Limb (tissue), 2 donors: ENCODE measurements at regions not wholly inside any gene's neighbourhood (a gene's known extent, or its start where the extent isn't known, plus 50 kb on each side); places are given as distances from the start of the nearest gene placed in this dataset.

Experiments used
- DNase-seq, 2 donors: peaks; one replicate each; pipeline ENCODE4 v3.0.0-alpha.2; 2016; ENCODE audit errors: extremely low spot score in 2 of 2

GRCh38 chr4:43943998-43944397, 504.6 kb downstream of the KCTD8 start:
- no peak for DNase-seq

DNA sequence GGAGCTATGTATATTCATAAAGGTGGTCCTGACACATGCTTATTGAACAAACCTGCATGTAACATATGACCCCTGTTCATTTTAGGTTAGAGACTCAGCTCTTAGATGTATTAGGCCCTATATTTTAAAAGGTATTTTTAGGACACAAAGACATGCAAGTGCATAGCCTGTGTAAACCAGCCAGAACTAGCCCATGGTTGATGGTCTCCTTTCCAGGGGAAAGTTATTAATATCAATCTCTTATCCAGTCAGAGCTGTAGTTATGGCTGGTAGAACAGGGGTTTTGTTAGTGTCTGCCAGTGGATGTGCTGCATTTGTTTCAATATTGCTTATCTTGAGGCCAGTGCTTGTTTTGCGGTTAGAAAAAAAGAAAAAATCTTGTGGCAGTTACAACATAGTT, 488.6 kb downstream of the KCTD8 start:
- no peak for DNase-seq

GRCh38 chr4:43968011-43968410, 480.6 kb downstream of the KCTD8 start:
- no peak for DNase-seq

DNA sequence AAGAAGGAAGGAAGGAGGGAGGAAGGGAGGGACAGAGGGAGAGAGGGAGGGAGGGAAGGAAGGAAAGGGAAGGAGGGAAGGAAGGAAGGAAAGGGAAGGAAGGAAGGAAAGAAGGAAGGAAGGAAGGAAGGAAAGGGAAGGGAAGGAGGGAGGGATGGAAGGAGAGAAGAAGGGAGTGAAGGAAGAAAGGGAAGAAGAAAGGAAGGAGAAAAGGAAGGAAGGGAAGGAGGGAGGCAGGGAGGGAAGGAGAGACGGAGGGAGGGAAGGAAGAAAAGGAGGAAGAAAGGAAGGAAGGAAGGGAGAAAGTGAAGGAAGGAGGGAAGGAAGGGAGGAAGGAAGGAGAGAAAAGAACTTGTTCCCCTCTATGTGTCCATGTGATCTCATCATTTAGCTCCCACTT, 465.0 kb downstream of the KCTD8 start:
- no peak for DNase-seq

DNA sequence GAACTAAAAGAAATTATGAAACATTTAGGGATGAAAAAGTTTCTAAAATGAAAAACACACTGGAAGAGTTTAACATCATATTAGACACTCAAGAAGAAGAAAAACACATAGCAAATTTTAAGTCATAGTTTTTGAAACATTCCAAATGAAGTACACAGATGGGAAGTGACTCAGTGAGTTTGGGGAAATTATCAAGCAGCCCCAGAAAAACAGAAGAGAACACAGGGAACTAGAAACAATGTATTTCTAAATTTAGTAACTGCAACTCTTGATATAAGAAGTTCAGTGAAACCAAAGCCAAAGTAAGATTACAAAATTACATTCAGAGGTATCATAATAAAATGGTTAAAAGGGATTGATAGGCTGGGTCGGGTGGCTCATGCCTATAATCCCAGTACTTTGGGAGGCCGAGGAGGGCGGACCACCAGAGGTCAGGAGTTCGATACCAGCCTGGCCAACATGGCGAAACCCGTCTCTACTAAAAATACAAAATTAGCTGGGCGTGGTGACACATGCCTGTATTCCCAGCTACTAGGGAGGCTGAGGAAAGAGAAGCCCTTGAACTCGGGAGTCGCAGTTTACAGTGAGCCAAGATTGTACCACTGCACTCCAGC, 461.2 kb downstream of the KCTD8 start:
- DNase-seq, result no peak

- no peak for DNase-seq
Measured at GRCh38 chr4:43990551-43990950, 458.1 kb downstream of the KCTD8 start.

DNA sequence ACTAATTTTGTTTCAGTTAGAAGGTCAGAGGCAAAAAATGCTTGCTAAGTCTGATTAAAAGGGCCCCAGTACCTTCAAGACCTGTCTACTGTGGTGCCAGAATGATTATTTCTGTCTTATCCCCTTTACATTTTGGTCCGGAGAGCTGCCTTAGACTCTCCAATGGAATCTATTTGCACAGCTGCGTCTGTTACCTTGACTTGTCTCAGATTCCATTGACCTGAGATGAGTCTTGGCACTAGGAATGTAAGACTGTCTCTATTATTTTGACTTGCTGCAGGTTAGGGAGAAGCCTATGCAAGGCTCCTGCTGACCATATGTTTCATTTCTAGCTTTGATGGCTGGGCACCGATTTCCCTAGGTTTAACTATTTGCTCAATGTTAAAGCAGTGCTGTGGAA, 457.6 kb downstream of the KCTD8 start:
- no peak for DNase-seq

GRCh38 chr4:43992552-43992951, 456.1 kb downstream of the KCTD8 start:
- DNase-seq, result no peak

GRCh38 chr4:43993196-43993902, 455.3 kb downstream of the KCTD8 start:
- no peak for DNase-seq

DNA sequence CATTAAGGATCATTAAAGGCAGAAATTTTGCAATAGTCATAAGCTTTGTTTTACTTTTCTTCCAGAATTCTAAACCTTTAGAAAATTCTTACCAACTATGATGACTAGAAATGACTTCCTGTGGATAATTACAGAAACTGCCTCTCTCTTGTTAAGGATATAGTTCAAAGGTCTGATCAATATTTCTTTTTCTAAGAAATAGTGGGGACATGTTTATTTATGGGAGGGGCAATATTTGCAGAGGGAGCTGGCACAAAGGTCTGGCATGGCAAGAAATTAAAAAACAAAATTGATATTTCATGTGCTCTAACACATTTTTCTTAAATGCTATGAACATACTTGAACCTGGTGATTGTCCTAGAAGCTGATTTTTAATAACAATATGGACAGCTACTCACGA, 448.9 kb downstream of the KCTD8 start:
- DNase-seq, result no peak

DNA sequence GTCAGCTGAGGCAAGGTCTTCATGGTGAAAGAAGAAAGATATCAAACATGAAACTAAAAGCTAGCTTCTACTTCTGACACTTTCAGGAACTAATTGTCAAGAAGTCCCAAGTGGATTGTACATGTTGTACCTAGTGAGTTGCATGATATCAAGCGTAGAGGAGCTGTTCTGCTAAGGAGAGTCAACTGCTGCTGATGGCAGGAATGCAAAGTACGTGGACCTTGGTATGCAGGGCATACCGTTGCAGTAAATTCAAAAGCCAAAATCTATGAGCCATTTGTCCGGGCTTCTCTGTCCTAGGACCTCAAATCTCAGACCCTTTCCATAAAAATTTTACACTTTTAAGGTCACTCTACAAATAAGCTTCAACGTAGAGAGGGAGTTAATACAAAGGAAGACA, 446.2 kb downstream of the KCTD8 start:
- DNase-seq, result no peak

- DNase-seq, result no peak
Measured at GRCh38 chr4:44016570-44017421, 431.8 kb downstream of the KCTD8 start.

DNA sequence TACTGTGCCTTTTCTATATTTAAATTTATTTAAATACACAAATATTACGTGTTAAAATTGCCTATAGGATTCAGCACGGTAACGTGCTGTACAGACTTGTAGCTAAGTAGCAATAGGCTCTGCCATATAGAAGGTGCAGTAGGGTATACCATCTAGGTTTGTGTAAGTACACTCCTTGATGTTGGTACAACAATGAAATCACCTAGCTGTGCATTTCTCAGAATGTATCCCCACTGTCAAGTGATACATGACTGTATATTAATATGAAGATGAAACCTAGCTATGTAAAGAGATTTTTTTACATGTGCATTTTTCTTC, 431.2 kb downstream of the KCTD8 start:
- no peak for DNase-seq

DNA sequence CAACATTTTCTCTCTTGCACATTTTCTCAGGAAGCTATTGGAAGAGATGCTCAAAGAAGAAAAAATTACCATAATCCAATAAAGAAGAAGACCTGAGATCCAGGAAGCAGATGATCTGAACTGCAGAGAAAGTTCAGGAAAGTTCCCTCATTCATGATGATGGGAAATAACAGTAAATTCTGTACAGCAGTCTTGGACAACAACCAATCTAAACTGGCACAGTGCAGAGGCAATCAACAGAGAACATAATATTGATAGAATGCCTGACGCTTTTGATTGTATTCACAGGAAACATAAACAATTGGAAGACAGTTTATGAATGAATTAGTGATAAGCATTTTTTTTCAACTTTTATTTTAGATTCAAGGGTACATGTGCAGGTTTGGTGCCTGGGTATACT, 428.9 kb downstream of the KCTD8 start:
- no peak for DNase-seq

DNA sequence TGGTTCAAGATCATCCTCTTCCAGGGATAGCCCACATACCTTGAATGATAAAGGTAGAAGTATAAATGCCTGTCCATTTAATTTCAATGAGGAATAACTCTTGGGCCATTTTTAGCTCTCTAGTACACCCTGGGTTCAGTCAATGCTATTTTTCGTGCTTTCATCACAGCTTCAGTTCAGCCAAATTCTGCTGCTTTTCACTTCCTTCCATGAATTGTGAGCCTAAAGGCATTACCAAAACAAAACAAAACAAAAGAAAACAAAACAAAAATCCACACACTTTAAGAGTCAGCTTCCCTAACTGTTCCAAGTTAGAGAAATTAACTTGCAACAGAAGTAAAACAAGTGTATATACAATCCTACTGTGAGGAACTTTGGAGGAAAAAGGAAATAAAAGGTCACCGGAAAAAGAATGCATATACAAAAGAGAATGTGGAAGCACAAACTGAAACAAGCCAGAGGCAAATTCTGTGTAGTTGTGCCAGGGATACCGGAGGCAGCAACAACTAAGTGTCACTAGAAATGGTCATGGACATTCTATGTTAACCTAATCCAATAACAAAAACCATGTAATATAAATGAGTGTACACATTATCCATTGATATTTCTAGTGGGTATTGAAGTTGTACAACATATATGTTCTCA, 423.1 kb downstream of the KCTD8 start:
- DNase-seq, result no peak

DNA sequence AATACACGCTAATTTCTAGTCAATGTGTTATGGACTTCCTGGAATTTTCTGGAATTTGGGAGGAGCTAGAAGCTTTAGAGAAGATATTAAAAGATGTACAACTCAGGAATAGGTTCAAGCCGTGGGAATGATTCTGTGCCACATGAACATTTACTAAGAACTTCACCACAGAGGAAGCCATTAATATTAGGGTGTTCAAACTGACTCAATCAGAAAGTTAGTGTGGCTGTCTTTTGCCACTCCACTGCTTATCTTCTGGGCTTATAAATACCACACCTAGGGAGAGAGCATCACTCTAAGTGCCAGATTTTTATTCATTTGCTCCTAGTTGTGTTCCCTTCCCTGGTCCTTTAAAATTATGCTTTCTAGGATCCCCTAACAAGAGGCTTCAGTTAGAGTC, 409.8 kb downstream of the KCTD8 start:
- no peak for DNase-seq

- no peak for DNase-seq
Measured at GRCh38 chr4:44046491-44046890, 402.1 kb downstream of the KCTD8 start.

- DNase-seq, result no peak
Measured at GRCh38 chr4:44056721-44057151, 391.9 kb downstream of the KCTD8 start.

GRCh38 chr4:44070843-44071242, 377.8 kb downstream of the KCTD8 start:
- DNase-seq, result no peak

DNA sequence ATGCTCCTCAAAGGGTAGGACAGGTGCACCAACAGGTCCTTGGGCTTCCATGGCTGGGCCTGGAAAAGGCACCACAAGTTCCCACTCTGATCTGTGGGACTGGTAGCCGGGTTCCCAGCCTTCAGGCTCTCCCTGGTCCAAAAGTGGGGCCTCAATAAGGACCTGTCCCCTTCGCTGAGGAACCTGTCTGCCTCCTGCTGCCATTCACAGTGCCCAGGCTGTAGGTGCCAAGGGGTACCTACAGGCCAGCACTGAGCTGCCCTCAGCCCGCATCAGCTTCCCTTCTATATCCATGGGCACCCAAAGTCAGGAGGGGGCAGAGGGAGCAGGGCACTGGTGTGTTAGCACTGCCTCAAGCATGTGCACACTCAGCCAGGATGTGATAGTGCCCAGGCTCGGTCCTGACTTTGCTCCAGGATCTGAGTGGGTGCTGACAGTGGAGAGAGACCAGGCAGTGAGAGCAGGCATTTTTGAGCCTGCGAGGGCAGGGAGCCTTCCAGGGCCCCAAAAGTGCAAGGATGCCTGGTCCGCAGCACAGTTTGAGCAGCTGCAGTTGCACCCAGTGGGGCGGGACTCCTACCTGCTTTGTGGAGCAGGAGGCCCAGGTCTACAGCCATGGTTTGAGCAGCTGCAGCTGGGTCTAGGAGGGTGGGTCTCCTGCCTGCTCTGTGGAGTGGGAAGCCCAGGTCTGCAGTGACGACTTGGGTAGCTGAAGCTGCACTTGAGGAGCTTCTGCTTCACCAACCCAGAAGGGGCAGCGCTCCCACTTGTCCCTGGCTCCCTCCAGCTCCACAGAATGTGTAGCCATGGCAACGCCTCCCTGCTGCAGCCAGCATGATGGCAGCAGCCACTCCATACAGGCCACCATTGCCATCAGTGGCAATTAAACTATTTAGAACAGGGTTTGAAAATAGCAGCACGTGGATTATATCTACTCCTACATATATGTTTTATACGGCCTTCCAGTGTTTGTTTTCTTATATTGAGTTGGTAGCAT, 376.4 kb downstream of the KCTD8 start:
- no peak for DNase-seq

GRCh38 chr4:44086753-44087152, 361.9 kb downstream of the KCTD8 start:
- DNase-seq, result no peak
